GM21737 (cell line): ENCODE measurements at regions not wholly inside any gene's neighbourhood (a gene's known extent, or its start where the extent isn't known, plus 50 kb on each side); places are given as distances from the start of the nearest gene placed in this dataset.

ENCODE experiments used
- ATAC-seq: cut with Tn5 transposase; IDR thresholded peaks from one replicate; pipeline ENCODE4 v1.9.1; 2021; ENCODE audit warnings: mild to moderate bottlenecking, moderate library complexity; ENCODE audit not compliant: unreplicated experiment

DNA sequence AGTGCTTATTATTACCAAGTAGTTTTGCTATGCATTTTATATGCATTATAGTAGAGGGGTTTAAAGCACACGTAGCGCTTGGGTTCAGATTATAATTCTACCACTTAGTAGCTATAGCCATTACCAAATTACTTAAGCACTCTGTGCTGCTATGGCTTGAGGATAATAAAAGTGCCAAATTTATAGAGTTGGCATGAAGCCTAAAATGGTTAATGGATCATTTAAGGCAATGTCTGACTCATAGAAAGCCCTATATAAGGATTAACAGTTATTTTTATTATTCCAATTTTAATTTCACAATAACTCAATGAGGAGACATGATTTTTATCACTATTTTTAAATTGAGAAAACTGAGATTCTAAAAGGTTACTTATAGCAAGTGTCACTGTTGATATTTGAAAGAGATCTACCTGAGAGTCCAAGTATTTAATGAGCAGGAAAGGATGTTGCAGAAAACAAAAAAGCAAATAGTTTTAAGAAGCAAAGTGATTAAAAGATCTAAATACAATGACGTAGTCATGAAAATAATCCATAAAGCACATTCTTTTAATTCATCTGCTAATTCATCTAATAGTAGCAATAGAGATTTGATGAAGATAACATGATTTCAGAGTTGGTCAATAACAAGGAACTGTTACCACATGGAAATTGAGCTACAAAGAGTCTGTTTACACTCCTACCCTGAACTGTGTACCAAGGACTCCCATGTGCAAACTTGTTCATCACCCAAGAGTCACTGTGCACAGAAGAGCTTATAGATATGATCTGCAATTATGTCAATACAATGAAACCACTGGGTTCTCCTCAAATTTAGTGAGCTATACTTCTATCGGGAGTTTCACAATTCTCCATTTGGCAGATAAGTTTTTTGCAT lies 78.8 kb upstream of the DTNA start:
- no peak for ATAC-seq

DNA sequence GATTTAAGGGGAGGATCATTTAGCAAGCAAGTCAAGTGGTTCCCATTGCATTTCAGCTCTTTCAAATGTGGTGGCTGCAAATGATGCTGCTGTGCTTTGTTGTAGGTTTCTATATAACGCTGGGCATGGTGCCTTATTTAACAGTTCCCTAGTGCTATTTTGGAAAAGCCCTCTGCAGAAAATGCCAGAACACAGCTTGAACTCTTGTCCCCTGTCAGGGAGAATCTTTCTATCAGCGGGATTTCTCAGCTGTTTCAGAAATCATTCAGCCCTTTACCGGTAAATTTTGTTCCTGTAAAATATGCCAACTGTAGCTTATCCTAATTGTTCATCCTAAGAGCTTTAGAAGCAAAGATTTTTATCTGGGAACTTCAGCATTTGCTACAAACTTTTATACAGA lies 77.8 kb upstream of the DTNA start:
- no peak for ATAC-seq

- ATAC-seq: no peak
These were observed 76.7 kb upstream of the DTNA start for GRCh38 chr18:34633368-34633767.

GRCh38 chr18:34637094-34637801 lies 72.8 kb upstream of the DTNA start:
- no peak for ATAC-seq

DNA sequence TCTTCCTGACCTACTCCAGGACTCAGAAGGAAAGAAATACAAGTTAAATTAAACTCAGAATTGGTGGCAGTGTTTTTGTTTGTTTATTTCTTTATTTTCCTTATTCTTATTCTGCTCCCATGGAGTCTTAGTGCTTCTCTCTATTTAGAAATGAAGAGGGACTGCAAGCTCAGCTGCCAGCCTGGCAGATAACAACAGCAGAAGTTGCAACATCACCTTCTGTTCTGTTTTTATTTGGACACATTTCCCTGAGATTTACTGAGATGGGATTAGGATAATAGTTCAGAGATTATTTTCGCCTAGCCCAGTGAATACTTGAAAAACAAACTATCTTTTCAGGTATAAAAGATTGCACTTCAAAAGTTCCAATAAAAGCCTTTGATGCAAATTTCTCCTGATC lies 70.4 kb upstream of the DTNA start:
- ATAC-seq: no peak

- ATAC-seq: no peak
These were observed 69.8 kb upstream of the DTNA start for GRCh38 chr18:34640276-34640675.

GRCh38 chr18:34643989-34644388 lies 66.1 kb upstream of the DTNA start:
- ATAC-seq: no peak

GRCh38 chr18:34647251-34647650 lies 62.8 kb upstream of the DTNA start:
- no peak for ATAC-seq

DNA sequence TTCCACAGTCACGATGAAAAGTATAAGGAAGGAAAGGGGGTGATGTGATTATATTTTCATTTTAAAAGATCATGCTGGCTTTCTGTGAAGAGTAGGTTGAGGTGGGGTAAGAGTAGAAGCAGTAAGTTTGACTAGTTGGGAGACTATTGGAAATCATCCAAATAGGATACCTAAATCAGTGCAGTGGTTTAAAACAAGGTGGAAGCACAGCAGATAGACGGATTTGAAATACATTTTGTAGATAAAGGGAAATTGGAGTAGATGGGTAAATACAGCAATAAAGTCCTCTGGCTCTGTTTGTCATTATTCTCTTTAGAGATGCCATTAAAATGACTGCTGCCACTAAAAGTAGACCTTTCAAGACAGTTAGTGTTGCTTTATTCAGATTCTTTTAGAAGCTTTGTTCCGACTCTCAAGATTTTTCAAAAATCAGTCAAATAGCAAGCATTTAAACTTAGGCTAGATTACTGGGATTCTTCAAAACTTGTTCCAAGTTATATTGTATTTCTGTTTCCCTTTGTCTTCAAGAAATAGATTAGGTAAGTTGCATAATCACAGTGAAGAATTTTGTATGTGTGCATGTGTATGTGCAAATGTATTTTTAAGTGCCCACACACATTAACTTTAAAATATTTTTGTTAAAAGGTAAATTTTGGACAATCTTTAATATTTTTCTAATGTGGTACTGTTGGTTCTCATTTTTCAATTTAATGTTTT lies 61.7 kb upstream of the DTNA start:
- no peak for ATAC-seq

DNA sequence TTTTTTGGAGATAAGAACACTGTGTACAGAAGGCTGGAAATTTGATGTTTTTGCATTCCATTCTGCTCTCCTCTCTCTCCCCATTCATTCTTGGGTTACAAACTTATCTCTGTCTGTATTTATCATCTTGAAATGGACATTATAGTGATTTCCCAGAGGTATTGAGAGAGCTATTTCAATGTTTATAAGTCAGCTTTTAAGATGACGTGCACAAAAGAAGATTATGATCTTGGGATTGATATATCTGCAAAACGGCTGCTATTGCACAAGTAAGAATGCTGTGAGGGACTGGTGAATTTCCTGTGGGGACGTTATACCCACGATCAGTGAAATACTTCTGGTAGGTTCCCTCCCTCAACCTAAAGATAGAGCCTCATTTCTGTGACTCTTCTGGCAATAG lies 61.0 kb upstream of the DTNA start:
- ATAC-seq: no peak

- ATAC-seq: no peak
These were observed 60.0 kb upstream of the DTNA start for GRCh38 chr18:34650121-34650545.

GRCh38 chr18:34651586-34652369 lies 58.3 kb upstream of the DTNA start:
- ATAC-seq: no peak

DNA sequence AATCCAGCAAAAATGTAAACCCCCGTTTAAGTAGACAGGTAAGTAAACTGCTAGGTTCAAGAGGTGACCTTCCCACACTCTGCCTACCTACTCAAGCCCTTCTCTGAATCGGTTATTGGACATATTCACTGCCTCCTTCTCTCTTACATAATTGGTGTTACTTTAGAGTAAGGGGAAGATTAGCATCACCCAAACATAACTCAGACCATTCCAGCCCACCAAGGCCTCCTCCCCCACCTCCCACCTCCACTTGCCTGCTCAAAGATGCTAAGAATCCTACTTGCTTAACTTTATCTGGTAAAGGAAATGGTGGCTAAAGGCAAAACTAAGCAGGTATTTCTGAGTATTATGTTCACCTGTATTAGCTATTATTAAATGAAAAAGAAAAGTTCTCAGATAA lies 55.0 kb upstream of the DTNA start:
- ATAC-seq: no peak

- ATAC-seq: no peak
These were observed 52.1 kb upstream of the DTNA start for GRCh38 chr18:34657860-34658500.

DNA sequence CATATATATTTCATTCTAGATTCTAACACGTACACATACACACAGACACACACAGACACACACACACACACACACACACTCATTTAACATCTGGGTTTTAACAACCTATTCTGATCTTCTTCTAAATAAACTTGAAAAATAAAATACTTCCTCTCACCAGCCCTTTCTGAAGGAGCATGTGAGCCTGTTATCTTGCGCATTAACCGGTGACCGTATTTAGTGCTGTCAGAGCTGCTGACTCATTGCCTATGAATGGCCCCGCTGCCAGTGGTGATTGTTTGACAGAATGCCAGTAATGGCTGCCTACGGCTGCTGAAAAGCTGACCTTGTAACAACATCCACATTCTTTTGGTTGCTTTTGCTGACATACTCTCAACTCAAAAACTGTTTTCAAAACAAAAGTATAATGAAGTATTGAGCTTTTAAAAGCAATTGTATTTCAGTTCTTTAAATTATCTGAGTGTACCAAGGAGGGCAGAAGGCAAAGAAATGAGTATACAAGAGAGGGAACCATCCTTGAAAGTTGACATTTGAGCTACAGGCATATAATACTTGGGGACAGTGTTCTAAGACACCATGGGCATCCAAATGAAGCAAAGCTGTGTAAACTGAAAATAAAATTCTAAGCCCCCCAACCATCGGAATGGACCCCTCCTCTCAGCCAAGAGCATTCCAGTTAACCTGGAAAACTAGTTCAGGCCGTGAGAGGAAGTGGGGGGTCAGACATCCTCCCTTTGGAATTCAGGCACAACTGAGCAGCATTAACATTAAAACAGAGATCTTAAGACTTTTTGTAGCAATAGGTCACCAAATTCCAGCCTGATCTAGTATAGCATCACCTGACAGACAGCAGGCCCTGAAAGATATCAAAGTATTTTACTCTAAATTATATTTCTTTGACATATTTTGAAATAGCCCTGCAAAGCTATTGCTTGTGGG lies 50.2 kb upstream of the DTNA start:
- ATAC-seq: no peak
